Motor neuron (in vitro differentiated cells): ENCODE measurements at regions not wholly inside any gene's neighbourhood (a gene's known extent, or its start where the extent isn't known, plus 50 kb on each side); places are given as distances from the start of the nearest gene placed in this dataset.

Experiments
- ATAC-seq, 8 experiments: fragments of 200-7000 bp; cut with Tn5 transposase; replicated peaks in 6 of 8; 2 replicates each; pipeline ENCODE4 v1.8.0; 2021; ENCODE audit warnings: mild to moderate bottlenecking in 8 of 8, moderate library complexity in 8 of 8
- H3K27ac ChIP-seq, 2 donors: fragments of 250-450 bp; sonication (Bioruptor Pico); 2 replicates each; pipeline ENCODE4 v1.9.0; 2021; ENCODE audit warnings: antibody characterized with exemption in 2 of 2, mild to moderate bottlenecking in 2 of 2, moderate library complexity in 1 of 2
- H3K4me1 ChIP-seq, 2 donors: fragments of 250-450 bp; sonication (Bioruptor Pico); replicated peaks in 1 of 2; 2 replicates each; pipeline ENCODE4 v1.6.1; 2021; ENCODE audit warnings: antibody characterized with exemption in 2 of 2, mild to moderate bottlenecking in 2 of 2, moderate library complexity in 1 of 2
- H3K4me3 ChIP-seq, 5 donors: fragments of 250-450 bp; sonication (Bioruptor Pico); 2 replicates each; pipeline ENCODE4 v1.9.0; 2021; ENCODE audit warnings: antibody characterized with exemption in 5 of 5, mild to moderate bottlenecking in 5 of 5, moderate library complexity in 4 of 5
- WGBS, 10 experiments: fragments of 450-650 bp; shearing (Covaris generic); methylation state at CpG; one replicate each; pipeline ENCODE4 v1.0.0; 2022; 5-methylcytosine and 5-hydroxymethylcytosine counted together
- in situ Hi-C, 9 experiments: fragments of 400-800 bp; cut with MboI; loops; one replicate each; pipeline ENCODE4 v1.15.0; 2021; ENCODE audit warnings: low sequenced_read_pairs in 9 of 9, low pct_unique_long_range_greater_than_20kb in 2 of 9; ENCODE audit not compliant: unreplicated experiment in 9 of 9

- in situ Hi-C loops, result no loop called here
- peak in 6 of 8 experiments; percentile 31 to 93 (median 58) for ATAC-seq
- peaks cover 3 to 14% of the 10 kb centered on the region in 2 donors for H3K4me1 ChIP-seq
- H3K4me3 ChIP-seq, result no peak overlapping the region
- 0 to 50% (median 29%) methylated on average over 1 to 3 of the region's 3 CpGs; no CpG with 5 or more reads in 2 of the 10 experiments for WGBS, 10 experiments
- no peak overlapping the region for H3K27ac ChIP-seq
Measured at GRCh38 chr3:124266487-124266886, 274.6 kb upstream of the ROPN1 start.

- no peak for ATAC-seq
- no peak overlapping the region for H3K27ac ChIP-seq
- in situ Hi-C loops, result no loop called here
- H3K4me3 ChIP-seq, result no peak overlapping the region
- H3K4me1 ChIP-seq, result peaks cover 2 to 13% of the 10 kb centered on the region in 2 donors
Measured at GRCh38 chr3:124267406-124267805, 275.5 kb upstream of the ROPN1 start.

GRCh38 chr3:124268355-124268754 is 276.4 kb upstream of the ROPN1 start:
- no peak overlapping the region for H3K27ac ChIP-seq
- H3K4me1 ChIP-seq, result peaks cover under 1 to 13% of the 10 kb centered on the region in 2 donors
- no peak for ATAC-seq
- in situ Hi-C loops, result no loop called here
- 29 to 100% (median 50%) methylated on average over 1 to 2 of the region's 2 CpGs; no CpG with 5 or more reads in 5 of the 10 experiments for WGBS, 10 experiments
- no peak overlapping the region for H3K4me3 ChIP-seq

DNA sequence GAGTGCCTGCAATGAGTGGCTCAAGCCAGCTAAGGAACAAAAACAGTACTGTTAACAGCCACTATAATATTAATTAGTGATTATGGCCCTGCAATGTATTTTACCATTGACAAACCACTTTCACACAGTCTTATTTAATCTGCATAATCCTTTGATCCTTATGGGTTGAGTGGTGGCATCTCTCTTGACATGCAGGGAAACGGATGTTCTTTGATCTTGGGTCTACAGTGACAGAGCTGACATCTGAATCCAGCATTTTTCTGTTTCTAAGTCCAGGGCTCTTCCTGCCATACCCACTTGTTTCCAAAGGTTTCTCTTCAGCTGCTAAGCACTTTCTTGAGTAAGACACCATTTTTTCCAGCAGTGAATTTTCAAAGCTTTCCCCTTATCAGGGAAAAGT is 277.7 kb upstream of the ROPN1 start:
- no peak for ATAC-seq
- no peak overlapping the region for H3K27ac ChIP-seq
- H3K4me3 ChIP-seq, result no peak overlapping the region
- peaks cover 0 to 13% of the 10 kb centered on the region in 2 donors for H3K4me1 ChIP-seq
- in situ Hi-C loops, result no loop called here
- WGBS, 10 experiments, result 20 to 86% (median 71%) methylated on average over 1 of the region's 1 CpG; no CpG with 5 or more reads in 1 of the 10 experiments

DNA sequence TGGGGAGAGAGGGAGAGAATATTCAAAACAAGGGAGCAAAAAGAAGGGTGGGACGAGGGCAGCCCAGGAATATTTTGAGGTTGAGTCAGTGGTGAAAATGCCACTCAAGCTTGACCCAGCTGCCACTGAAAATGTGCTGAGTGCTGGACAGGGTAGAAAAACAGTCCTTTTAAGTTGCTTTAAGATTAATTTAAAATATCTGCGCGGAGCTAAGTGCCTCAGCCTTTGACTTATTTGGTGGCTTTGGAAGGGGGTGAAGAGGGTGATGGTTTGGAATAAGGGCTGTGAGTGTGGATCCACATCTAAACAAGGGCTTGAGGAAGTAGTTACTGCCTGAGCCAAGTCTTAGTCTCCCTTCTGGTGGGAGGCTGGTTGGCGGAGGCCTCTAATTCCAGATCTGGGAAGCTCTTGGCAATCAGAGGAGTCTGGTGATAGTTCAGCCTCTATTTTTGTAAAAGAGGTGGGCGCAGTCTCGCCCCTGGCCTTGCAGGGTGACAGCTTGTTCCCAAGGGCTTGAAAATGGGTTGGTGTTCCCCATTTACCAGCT is 280.8 kb upstream of the ROPN1 start:
- WGBS, 10 experiments, result 4 to 100% (median 64%) methylated on average over 1 to 3 of the region's 6 CpGs; no CpG with 5 or more reads in 5 of the 10 experiments
- peak in 3 of 8 experiments; percentile 70 to 77 (median 71) for ATAC-seq
- in situ Hi-C loops, result no loop called here
- no peak overlapping the region for H3K4me3 ChIP-seq
- peaks cover 0 to 2% of the 10 kb centered on the region in 2 donors for H3K4me1 ChIP-seq
- no peak overlapping the region for H3K27ac ChIP-seq

GRCh38 chr3:124273651-124274050 is 281.7 kb upstream of the ROPN1 start:
- in situ Hi-C loops, result no loop called here
- peak in 3 of 8 experiments; percentile 19 to 74 (median 41) for ATAC-seq
- H3K4me1 ChIP-seq, result no peaks in the 10 kb centered on the region
- 100% methylated on average over 1 to 2 of the region's 3 CpGs; no CpG with 5 or more reads in 7 of the 10 experiments for WGBS, 10 experiments
- no peak overlapping the region for H3K27ac ChIP-seq
- H3K4me3 ChIP-seq, result no peak overlapping the region

- ATAC-seq, result no peak
- no peak overlapping the region for H3K4me3 ChIP-seq
- in situ Hi-C loops, result no loop called here
- no peak overlapping the region for H3K27ac ChIP-seq
- no peaks in the 10 kb centered on the region for H3K4me1 ChIP-seq
- WGBS, 10 experiments, result 80 to 100% (median 91%) methylated on average over 1 to 7 of the region's 8 CpGs; no CpG with 5 or more reads in 3 of the 10 experiments
Measured at GRCh38 chr3:124274051-124274450, 282.1 kb upstream of the ROPN1 start.

- 14 to 100% (median 67%) methylated on average over 1 of the region's 1 CpG; no CpG with 5 or more reads in 2 of the 10 experiments for WGBS, 10 experiments
- in situ Hi-C loops, result loop anchor here in 1 of 9 experiments (25.0 kb wide), 1 partner anchor 263 kb away; no protein-coding TSS in a partner anchor
- Histone ChIP-seq H3K27ac (no peak overlapping the region), H3K4me1 (no peaks in the 10 kb centered on the region), H3K4me3 (no peak overlapping the region)
- ATAC-seq, result peak in 2 of 8 experiments; percentile 3 to 47
Measured at GRCh38 chr3:124275412-124275811, 283.5 kb upstream of the ROPN1 start.

- ATAC-seq, result peak in 3 of 8 experiments; percentile 5 to 52 (median 12)
- Histone ChIP-seq H3K4me1 (no peaks in the 10 kb centered on the region), H3K27ac (no peak overlapping the region), H3K4me3 (no peak overlapping the region)
- WGBS, 10 experiments, result 0 to 100% (median 88%) methylated on average over 1 to 3 of the region's 3 CpGs; no CpG with 5 or more reads in 5 of the 10 experiments
- in situ Hi-C loops, result loop anchor here in 1 of 9 experiments (25.0 kb wide), 1 partner anchor 264 kb away; no protein-coding TSS in a partner anchor
Measured at GRCh38 chr3:124276133-124276532, 284.2 kb upstream of the ROPN1 start.

- 50 to 100% (median 97%) methylated on average over 1 to 5 of the region's 8 CpGs; no CpG with 5 or more reads in 7 of the 10 experiments for WGBS, 10 experiments
- H3K4me3 ChIP-seq, result no peak overlapping the region
- H3K4me1 ChIP-seq, result no peaks in the 10 kb centered on the region
- in situ Hi-C loops, result loop anchor here in 1 of 9 experiments (25.0 kb wide), 1 partner anchor 264 kb away; no protein-coding TSS in a partner anchor
- peak in 2 of 8 experiments; percentile 7 to 17 for ATAC-seq
- H3K27ac ChIP-seq, result no peak overlapping the region
Measured at GRCh38 chr3:124276539-124277143, 284.7 kb upstream of the ROPN1 start.

GRCh38 chr3:124277144-124277890 is 285.4 kb upstream of the ROPN1 start:
- Histone ChIP-seq H3K27ac (no peak overlapping the region), H3K4me1 (no peaks in the 10 kb centered on the region), H3K4me3 (no peak overlapping the region)
- in situ Hi-C loops, result loop anchor here in 1 of 9 experiments (25.0 kb wide), 1 partner anchor 265 kb away; no protein-coding TSS in a partner anchor
- peak in 2 of 8 experiments; percentile 6 to 23 for ATAC-seq
- WGBS, 10 experiments, result 35 to 90% (median 77%) methylated on average over 1 to 5 of the region's 10 CpGs; no CpG with 5 or more reads in 2 of the 10 experiments

GRCh38 chr3:124281453-124282316 is 289.8 kb upstream of the ROPN1 start:
- no peak overlapping the region for H3K4me3 ChIP-seq
- H3K4me1 ChIP-seq, result no peaks in the 10 kb centered on the region
- WGBS, 10 experiments, result 0 to 91% (median 58%) methylated on average over 1 to 5 of the region's 6 CpGs
- H3K27ac ChIP-seq, result no peak overlapping the region
- in situ Hi-C loops, result loop anchor here in 1 of 9 experiments (25.0 kb wide), 1 partner anchor 269 kb away; no protein-coding TSS in a partner anchor
- peak; percentile 33 to 87 (median 74) for ATAC-seq
